ENCODE measurements at regions not wholly inside any gene's neighbourhood (a gene's known extent, or its start where the extent isn't known, plus 50 kb on each side); places are given as distances from the start of the nearest gene placed in this dataset.

GRCh38 chr6:37572334-37572733 is 72.6 kb upstream of the CCDC167 start:
- 91 to 96% methylated on average over 4 of the region's 4 CpGs for WGBS, 2 donors
- H3K4me3 ChIP-seq: no peak overlapping the region
- no peak for DNase-seq (ENCODE audit: low spot score in 2 of 2)
- peaks cover 0 to 18% of the 10 kb centered on the region in 2 donors for H3K27me3 ChIP-seq
- no peaks in the 10 kb centered on the region for H3K4me1 ChIP-seq
- no peaks in the 10 kb centered on the region for H3K9me3 ChIP-seq
- no peak overlapping the region for H3K27ac ChIP-seq
- H3K36me3 ChIP-seq: no peaks in the 10 kb centered on the region
- TF ChIP-seq CTCF (IDR thresholded peaks at IDR 0.05) (no peak), EP300 (IDR thresholded peaks at IDR 0.05) (no peak), POLR2A (IDR thresholded peaks at IDR 0.05) (no peak)

GRCh38 chr6:37570482-37571133 is 70.9 kb upstream of the CCDC167 start:
- Histone ChIP-seq H3K36me3 (no peaks in the 10 kb centered on the region), H3K4me3 (no peak overlapping the region), H3K4me1 (peaks cover 0 to 9% (median 6%) of the 10 kb centered on the region in 4 donors), H3K9me3 (no peaks in the 10 kb centered on the region), H3K27ac (no peak overlapping the region), H3K27me3 (peaks cover 0 to 25% of the 10 kb centered on the region in 2 donors)
- 35 to 37% methylated on average over 26 of the region's 26 CpGs for WGBS, 2 donors
- DNase-seq (ENCODE audit: low spot score in 2 of 2): no peak
- no peak for TF ChIP-seq POLR2A (IDR thresholded peaks at IDR 0.05)
- TF ChIP-seq EP300 (IDR thresholded peaks at IDR 0.05): no peak
- TF ChIP-seq CTCF (IDR thresholded peaks at IDR 0.05): no peak

GRCh38 chr6:37569743-37570481 is 70.2 kb upstream of the CCDC167 start:
- peaks cover 0 to 32% of the 10 kb centered on the region in 2 donors for H3K27me3 ChIP-seq
- DNase-seq (ENCODE audit: low spot score in 2 of 2): no peak
- TF ChIP-seq POLR2A (IDR thresholded peaks at IDR 0.05) (no peak), CTCF (IDR thresholded peaks at IDR 0.05) (no peak), EP300 (IDR thresholded peaks at IDR 0.05) (no peak)
- no peaks in the 10 kb centered on the region for H3K9me3 ChIP-seq
- H3K4me1 ChIP-seq: peaks cover 0 to 11% (median 9%) of the 10 kb centered on the region in 4 donors
- no peaks in the 10 kb centered on the region for H3K36me3 ChIP-seq
- H3K27ac ChIP-seq: no peak overlapping the region
- WGBS, 2 donors: 71 to 72% methylated on average over 13 of the region's 13 CpGs
- no peak overlapping the region for H3K4me3 ChIP-seq

GRCh38 chr6:37569317-37569716 is 69.6 kb upstream of the CCDC167 start:
- no peaks in the 10 kb centered on the region for H3K9me3 ChIP-seq
- peaks cover 0 to 11% (median 9%) of the 10 kb centered on the region in 4 donors for H3K4me1 ChIP-seq
- peaks cover 0 to 36% of the 10 kb centered on the region in 2 donors for H3K27me3 ChIP-seq
- TF ChIP-seq CTCF (IDR thresholded peaks at IDR 0.05): no peak
- TF ChIP-seq POLR2A (IDR thresholded peaks at IDR 0.05): no peak
- no peak for DNase-seq (ENCODE audit: low spot score in 2 of 2)
- WGBS, 2 donors: 85 to 87% methylated on average over 4 of the region's 4 CpGs
- no peaks in the 10 kb centered on the region for H3K36me3 ChIP-seq
- H3K27ac ChIP-seq: no peak overlapping the region
- H3K4me3 ChIP-seq: no peak overlapping the region

GRCh38 chr6:37566950-37567349 is 67.3 kb upstream of the CCDC167 start:
- no peak for TF ChIP-seq CTCF (IDR thresholded peaks at IDR 0.05)
- TF ChIP-seq EP300 (IDR thresholded peaks at IDR 0.05): no peak
- TF ChIP-seq POLR2A (IDR thresholded peaks at IDR 0.05): no peak
- WGBS, 2 donors: 67 to 73% methylated on average over 3 of the region's 3 CpGs

More at GRCh38 chr6:37566950-37567349, 67.3 kb upstream of the CCDC167 start:
- no peaks in the 10 kb centered on the region for H3K36me3 ChIP-seq
- no peak for DNase-seq (ENCODE audit: low spot score in 2 of 2)
- no peak overlapping the region for H3K27ac ChIP-seq
- H3K27me3 ChIP-seq: peaks cover 0 to 45% of the 10 kb centered on the region in 2 donors
- no peak overlapping the region for H3K4me3 ChIP-seq
- no peaks in the 10 kb centered on the region for H3K9me3 ChIP-seq
- H3K4me1 ChIP-seq: peaks cover 0 to 11% (median 9%) of the 10 kb centered on the region in 4 donors
